Liver (tissue), 8 donors: ENCODE measurements at regions not wholly inside any gene's neighbourhood (a gene's known extent, or its start where the extent isn't known, plus 50 kb on each side); places are given as distances from the start of the nearest gene placed in this dataset.

Source experiments
- DNase-seq: peaks from one replicate; pipeline ENCODE4 v3.0.0-alpha.2; 2017; ENCODE audit warnings: low spot score
- H3K27ac ChIP-seq, 2 donors: one replicate each; pipeline ENCODE4 v1.7.0; 2013; ENCODE audit warnings: inconsistent platforms in 2 of 2, low read length in 2 of 2, control low read depth in 1 of 2, low read depth in 1 of 2, mild to moderate bottlenecking in 1 of 2
- H3K27me3 ChIP-seq, 4 donors: one replicate each; pipeline versions ENCODE4 v1.6.1 to v1.7.0; 2013; ENCODE audit warnings: low read length in 3 of 4, inconsistent platforms in 1 of 4, mild to moderate bottlenecking in 1 of 4, moderate library complexity in 1 of 4; ENCODE audit not compliant: control insufficient read depth in 4 of 4, insufficient read depth in 4 of 4
- H3K36me3 ChIP-seq, 4 donors: one replicate each; pipeline versions ENCODE4 v1.6.1 to v1.7.0; 2013; ENCODE audit warnings: low read length in 3 of 4, mild to moderate bottlenecking in 3 of 4, low read depth in 1 of 4, moderate library complexity in 1 of 4; ENCODE audit not compliant: control insufficient read depth in 4 of 4, insufficient read depth in 3 of 4
- H3K4me1 ChIP-seq, 4 donors: one replicate each; pipeline versions ENCODE4 v1.6.1 to v1.7.0; 2013; ENCODE audit warnings: low read length in 3 of 4, mild to moderate bottlenecking in 3 of 4, moderate library complexity in 1 of 4; ENCODE audit not compliant: control insufficient read depth in 4 of 4, insufficient read depth in 4 of 4
- H3K4me3 ChIP-seq, 3 donors: one replicate each; pipeline versions ENCODE4 v1.6.1 to v1.7.0; 2013; ENCODE audit warnings: low read length in 3 of 3, control low read depth in 1 of 3, low read depth in 1 of 3, mild to moderate bottlenecking in 1 of 3
- H3K9ac ChIP-seq, 2 donors: one replicate each; pipeline ENCODE4 v1.7.0; 2013; ENCODE audit warnings: low read length in 2 of 2, mild to moderate bottlenecking in 2 of 2, moderate library complexity in 2 of 2, control low read depth in 1 of 2, low read depth in 1 of 2
- H3K9me3 ChIP-seq, 4 donors: one replicate each; pipeline versions ENCODE4 v1.6.1 to v1.7.0; 2013; ENCODE audit warnings: low read length in 3 of 4; ENCODE audit not compliant: control insufficient read depth in 4 of 4
- ATF3 ChIP-seq: IDR thresholded peaks from 2 replicates; pipeline ENCODE4 v1.6.1; 2016; ENCODE audit warnings: antibody characterized with exemption
- CTCF ChIP-seq: fragments of 150-350 bp; IDR thresholded peaks from 2 replicates; pipeline ENCODE4 v1.5.1; 2017; ENCODE audit warnings: improper control_type of control experiment, low read depth, low read length; ENCODE audit not compliant: missing input control
- EGR1 ChIP-seq, 2 donors: IDR thresholded peaks; 2 replicates each; pipeline ENCODE4 v1.6.1; 2016 to 2018; ENCODE audit warnings: antibody characterized with exemption in 2 of 2, low read depth in 2 of 2
- FOXA1 ChIP-seq: IDR thresholded peaks from 2 replicates; pipeline ENCODE4 v1.6.1; 2016; ENCODE audit warnings: antibody characterized with exemption
- FOXA2 ChIP-seq: IDR thresholded peaks from 2 replicates; pipeline ENCODE4 v1.6.1; 2016; ENCODE audit warnings: antibody characterized with exemption
- GABPA ChIP-seq, 2 donors: IDR thresholded peaks in 1 of 2; conservative IDR thresholded peaks in 1 of 2; 2 replicates each; pipeline ENCODE4 v1.6.1; 2016; ENCODE audit warnings: antibody characterized with exemption in 2 of 2, mild to moderate bottlenecking in 1 of 2, moderate library complexity in 1 of 2
- HNF4A ChIP-seq, 2 donors: conservative IDR thresholded peaks; 2 replicates each; pipeline ENCODE4 v1.6.1; 2016; ENCODE audit warnings: antibody characterized with exemption in 2 of 2, mild to moderate bottlenecking in 2 of 2
- HNF4G ChIP-seq: IDR thresholded peaks from 2 replicates; pipeline ENCODE4 v1.6.1; 2016; ENCODE audit warnings: antibody characterized with exemption
- MAX ChIP-seq: IDR thresholded peaks from 2 replicates; pipeline ENCODE4 v1.6.1; 2016; ENCODE audit warnings: antibody characterized with exemption
- NR2F2 ChIP-seq: IDR thresholded peaks from 2 replicates; pipeline ENCODE4 v1.6.1; 2016; ENCODE audit warnings: antibody characterized with exemption
- RAD21 ChIP-seq, 2 donors: IDR thresholded peaks; 2 replicates each; pipeline ENCODE4 v1.6.1; 2016; ENCODE audit warnings: antibody characterized with exemption in 2 of 2, mild to moderate bottlenecking in 2 of 2
- REST ChIP-seq: IDR thresholded peaks from 2 replicates; pipeline ENCODE4 v1.6.1; 2016; ENCODE audit warnings: antibody characterized with exemption, mild to moderate bottlenecking
- RXRA ChIP-seq, 2 donors: IDR thresholded peaks; 2 replicates each; pipeline ENCODE4 v1.6.1; 2017 to 2018; ENCODE audit warnings: antibody characterized with exemption in 2 of 2, mild to moderate bottlenecking in 1 of 2
- SP1 ChIP-seq: IDR thresholded peaks from 2 replicates; pipeline ENCODE4 v1.6.1; 2018; ENCODE audit warnings: antibody characterized with exemption, mild to moderate bottlenecking
- TAF1 ChIP-seq: conservative IDR thresholded peaks from 2 replicates; pipeline ENCODE4 v1.6.1; 2016; ENCODE audit warnings: antibody characterized with exemption, mild to moderate bottlenecking
- YY1 ChIP-seq: IDR thresholded peaks from 2 replicates; pipeline ENCODE4 v1.6.1; 2016; ENCODE audit warnings: antibody characterized with exemption, mild to moderate bottlenecking
- WGBS: extraction: QIAGEN DNeasy Blood & Tissue Kit; methylation state at CpG from one replicate; pipeline ENCODE4 v1.1.7; 2013; 5-methylcytosine and 5-hydroxymethylcytosine counted together
- donor health status: healthy.
- donor health status: healthy.
- donor health status: healthy.
- donor health status: healthy.
- donor health status: healthy.

- Histone ChIP-seq H3K27me3 (no peaks in the 10 kb centered on the region), H3K9ac (no peak overlapping the region), H3K36me3 (no peaks in the 10 kb centered on the region), H3K4me3 (no peak overlapping the region), H3K27ac (no peak overlapping the region), H3K9me3 (no peaks in the 10 kb centered on the region), H3K4me1 (no peaks in the 10 kb centered on the region)
- WGBS, result 43% methylated on average over 3 of the region's 3 CpGs
- DNase-seq, result no peak
- no peak for TF ChIP-seq YY1
- TF ChIP-seq RXRA (IDR thresholded peaks at IDR 0.05), result no peak
- TF ChIP-seq SP1, result no peak
- TF ChIP-seq HNF4G, result no peak
- no peak for TF ChIP-seq MAX
- TF ChIP-seq GABPA (IDR thresholded peaks at IDR 0.05 in 1 of 2, conservative IDR thresholded peaks at IDR 0.05 in 1 of 2), result no peak
Observed at GRCh38 chr16:6714510-6714909, 618.1 kb upstream of the RBFOX1 start.

GRCh38 chr16:6709736-6710135, 622.9 kb upstream of the RBFOX1 start:
- no peak for DNase-seq
- H3K4me3 ChIP-seq, result no peak overlapping the region
- 81% methylated on average over 9 of the region's 9 CpGs for WGBS
- H3K9me3 ChIP-seq, result no peaks in the 10 kb centered on the region
- no peaks in the 10 kb centered on the region for H3K36me3 ChIP-seq
- H3K27me3 ChIP-seq, result no peaks in the 10 kb centered on the region
- H3K4me1 ChIP-seq, result no peaks in the 10 kb centered on the region
- no peak overlapping the region for H3K27ac ChIP-seq
- no peak for TF ChIP-seq ATF3
- no peak for TF ChIP-seq GABPA (IDR thresholded peaks at IDR 0.05 in 1 of 2, conservative IDR thresholded peaks at IDR 0.05 in 1 of 2)
- TF ChIP-seq EGR1 (IDR thresholded peaks at IDR 0.05; ENCODE audit: low read depth in 2 of 2), result no peak
- TF ChIP-seq FOXA1, result no peak
- no peak for TF ChIP-seq HNF4A (conservative IDR thresholded peaks at IDR 0.05)
- no peak for TF ChIP-seq CTCF
- no peak for TF ChIP-seq YY1
- no peak for TF ChIP-seq HNF4G
- TF ChIP-seq FOXA2, result no peak
- no peak overlapping the region for H3K9ac ChIP-seq

- H3K36me3 ChIP-seq, result no peaks in the 10 kb centered on the region
- H3K9me3 ChIP-seq, result no peaks in the 10 kb centered on the region
- H3K4me1 ChIP-seq, result no peaks in the 10 kb centered on the region
- no peak overlapping the region for H3K27ac ChIP-seq
- no peak overlapping the region for H3K4me3 ChIP-seq
- no peak overlapping the region for H3K9ac ChIP-seq
- peaks cover 0 to under 1% (median 0%) of the 10 kb centered on the region in 4 donors for H3K27me3 ChIP-seq
- 81% methylated on average over 5 of the region's 5 CpGs for WGBS
- DNase-seq, result no peak
- TF ChIP-seq CTCF (no peak), FOXA2 (no peak), GABPA (IDR thresholded peaks at IDR 0.05 in 1 of 2, conservative IDR thresholded peaks at IDR 0.05 in 1 of 2) (no peak), MAX (no peak), EGR1 (IDR thresholded peaks at IDR 0.05; ENCODE audit: low read depth in 2 of 2) (no peak), SP1 (no peak), HNF4G (no peak), RXRA (IDR thresholded peaks at IDR 0.05) (no peak), NR2F2 (no peak), YY1 (no peak), RAD21 (IDR thresholded peaks at IDR 0.05) (no peak), TAF1 (no peak), REST (no peak)
Observed at GRCh38 chr16:6708576-6709215, 623.9 kb upstream of the RBFOX1 start.
